Adrenal gland (tissue), 9 donors: ENCODE measurements at regions not wholly inside any gene's neighbourhood (a gene's known extent, or its start where the extent isn't known, plus 50 kb on each side); places are given as distances from the start of the nearest gene placed in this dataset.

Experiments
- DNase-seq, 7 donors: peaks; one replicate each; pipeline ENCODE4 v3.0.0-alpha.2; 2019 to 2020
- H3K27ac ChIP-seq, 5 donors: fragments of 200-600 bp; sonication (generic) in 4 of 5; 1 replicate in 3 of 5; 2 replicates in 2 of 5; pipeline versions ENCODE4 v1.5.1 to v1.8.0; 2016 to 2020; ENCODE audit warnings: mild to moderate bottlenecking in 1 of 5
- H3K27me3 ChIP-seq: fragments of 200-600 bp; 2 replicates; pipeline ENCODE4 v1.8.0; 2021
- H3K36me3 ChIP-seq, 2 donors: fragments of 200-600 bp; replicated peaks in 1 of 2; 1 replicate in 1 of 2; 2 replicates in 1 of 2; pipeline versions ENCODE4 v1.5.1 to v1.8.0; 2018 to 2022
- H3K4me1 ChIP-seq, 2 donors: fragments of 200-600 bp; replicated peaks in 1 of 2; 1 replicate in 1 of 2; 2 replicates in 1 of 2; pipeline versions ENCODE4 v1.5.1 to v1.8.0; 2018 to 2021
- H3K4me3 ChIP-seq, 4 donors: fragments of 200-600 bp; sonication (generic) in 3 of 4; one replicate each; pipeline ENCODE4 v1.5.1; 2016 to 2018
- H3K9me3 ChIP-seq, 3 donors: fragments of 200-600 bp; sonication (generic) in 1 of 3; replicated peaks in 1 of 3; 1 replicate in 2 of 3; 2 replicates in 1 of 3; pipeline versions ENCODE4 v1.5.1 to v1.8.0; 2016 to 2021
- CTCF ChIP-seq, 6 experiments: fragments of 450-650 bp in 4 of 6; fragments of 200-600 bp in 2 of 6; sonication (generic) in 1 of 6; IDR thresholded peaks; 1 replicate in 5 of 6; 2 replicates in 1 of 6; pipeline versions ENCODE4 v1.5.1 to v1.8.0; 2016 to 2021; ENCODE audit warnings: antibody characterized with exemption in 6 of 6, mild to moderate bottlenecking in 2 of 6, moderate library complexity in 1 of 6
- POLR2A ChIP-seq, 2 donors: fragments of 450-650 bp; IDR thresholded peaks; one replicate each; pipeline ENCODE4 v1.6.1; 2017; ENCODE audit warnings: antibody characterized with exemption in 2 of 2, mild to moderate bottlenecking in 2 of 2, moderate library complexity in 1 of 2
- WGBS, 4 donors: extraction: QIAGEN DNeasy Blood & Tissue Kit in 2 of 4; methylation state at CpG; one replicate each; pipeline versions ENCODE4 v1.1.5 to v1.1.7; 2013 to 2017; 5-methylcytosine and 5-hydroxymethylcytosine counted together
- intact Hi-C, 2 donors: fragments of 100-400 bp; cut with DNase I; formaldehyde crosslinking; loops; one replicate each; pipeline versions ENCODE4 v1.14.1 to v1.15.0; 2022 to 2023
- donor health status: healthy with polysubstance abuse.
- donor health status: Bipolar disorder and iron deficiency.
- donor health status: DM: yes; HTN: yes; CAD: no.
- donor health status: DM: no; HTN: no; CAD: no.
- donor health status: DM: no; HTN: no; CAD: no.

- no peak overlapping the region for H3K27ac ChIP-seq
- TF ChIP-seq POLR2A (IDR thresholded peaks at IDR 0.05) (no peak), CTCF (IDR thresholded peaks at IDR 0.05) (no peak)
- peaks cover 12 to 20% of the 10 kb centered on the region in 2 donors for H3K4me1 ChIP-seq
- intact Hi-C loops = no loop called here
- DNase-seq = no peak
- no peaks in the 10 kb centered on the region for H3K27me3 ChIP-seq
- no peaks in the 10 kb centered on the region for H3K9me3 ChIP-seq
- H3K4me3 ChIP-seq = no peak overlapping the region
- no peaks in the 10 kb centered on the region for H3K36me3 ChIP-seq
These were observed 61.6 kb upstream of the ERCC6L2 start for GRCh38 chr9:95813923-95814322.

DNA sequence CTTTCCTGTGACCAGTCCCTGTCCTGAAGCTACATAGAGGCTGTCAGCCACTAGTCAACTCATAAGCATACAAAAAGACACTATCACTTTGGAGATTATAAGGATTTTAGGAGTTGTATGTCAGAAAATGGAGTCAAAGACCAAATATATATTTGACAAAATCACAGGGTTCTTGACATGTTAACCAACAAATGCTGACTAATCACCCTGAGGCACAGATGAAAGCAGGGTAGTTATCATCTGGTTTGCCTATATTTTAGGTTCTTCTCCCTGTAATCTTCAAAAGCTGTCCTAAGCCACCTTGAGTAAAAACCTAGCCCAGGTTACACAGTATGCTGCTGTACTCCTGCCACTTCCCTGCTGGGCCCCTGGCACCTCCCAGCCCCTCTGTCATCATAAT lies 64.7 kb upstream of the ERCC6L2 start:
- intact Hi-C loops = no loop called here
- no peak overlapping the region for H3K4me3 ChIP-seq

GRCh38 chr9:95810133-95810532 lies 65.4 kb upstream of the ERCC6L2 start:
- H3K4me1 ChIP-seq = peaks cover 12 to 14% of the 10 kb centered on the region in 2 donors
- H3K27ac ChIP-seq = no peak overlapping the region
- DNase-seq = no peak
- TF ChIP-seq POLR2A (IDR thresholded peaks at IDR 0.05) (no peak), CTCF (IDR thresholded peaks at IDR 0.05) (no peak)
- no peak overlapping the region for H3K4me3 ChIP-seq
- intact Hi-C loops = no loop called here
- 82 to 93% (median 88%) methylated on average over 3 of the region's 3 CpGs for WGBS, 4 donors
- no peaks in the 10 kb centered on the region for H3K36me3 ChIP-seq
- no peaks in the 10 kb centered on the region for H3K27me3 ChIP-seq
- H3K9me3 ChIP-seq = no peaks in the 10 kb centered on the region

More for the DNA sequence above, 64.7 kb upstream of the ERCC6L2 start:
- no peaks in the 10 kb centered on the region for H3K9me3 ChIP-seq
- no peak for DNase-seq
- peaks cover 12 to 14% of the 10 kb centered on the region in 2 donors for H3K4me1 ChIP-seq
- no peaks in the 10 kb centered on the region for H3K27me3 ChIP-seq
- no peak overlapping the region for H3K27ac ChIP-seq
- TF ChIP-seq CTCF (IDR thresholded peaks at IDR 0.05) = no peak
- TF ChIP-seq POLR2A (IDR thresholded peaks at IDR 0.05) = no peak
- no peaks in the 10 kb centered on the region for H3K36me3 ChIP-seq

GRCh38 chr9:95809686-95810085 lies 65.8 kb upstream of the ERCC6L2 start:
- intact Hi-C loops = no loop called here
- H3K4me1 ChIP-seq = peaks cover 12 to 14% of the 10 kb centered on the region in 2 donors
- no peak overlapping the region for H3K4me3 ChIP-seq
- H3K9me3 ChIP-seq = no peaks in the 10 kb centered on the region
- 91 to 100% (median 94%) methylated on average over 2 of the region's 2 CpGs for WGBS, 4 donors
- no peaks in the 10 kb centered on the region for H3K36me3 ChIP-seq
- DNase-seq = no peak
- no peaks in the 10 kb centered on the region for H3K27me3 ChIP-seq
- no peak overlapping the region for H3K27ac ChIP-seq
- TF ChIP-seq POLR2A (IDR thresholded peaks at IDR 0.05) (no peak), CTCF (IDR thresholded peaks at IDR 0.05) (no peak)
